CD14-positive monocyte (primary cell): ENCODE measurements at regions not wholly inside any gene's neighbourhood (a gene's known extent, or its start where the extent isn't known, plus 50 kb on each side); places are given as distances from the start of the nearest gene placed in this dataset.

ENCODE experiments used
- DNase-seq, 3 donors: peaks; one replicate each; pipeline ENCODE4 v3.0.0-alpha.2; 2011 to 2022
- H2AFZ ChIP-seq: 2 replicates; pipeline ENCODE4 v1.6.0; 2012; ENCODE audit warnings: mild to moderate bottlenecking, low read depth, low read length, inconsistent platforms; ENCODE audit not compliant: insufficient read depth, poor library complexity, severe bottlenecking
- H3K27ac ChIP-seq, 2 donors: 1 replicate in 1 of 2; 2 replicates in 1 of 2; pipeline ENCODE4 v1.5.1; 2012 to 2013; ENCODE audit warnings: low read length in 2 of 2, control low read depth in 1 of 2, inconsistent platforms in 1 of 2, low read depth in 1 of 2, mild to moderate bottlenecking in 1 of 2
- H3K27me3 ChIP-seq, 2 donors: one replicate each; pipeline versions ENCODE4 v1.6.0 to v1.6.1; 2011 to 2013; ENCODE audit warnings: low read length in 2 of 2; ENCODE audit not compliant: control insufficient read depth in 2 of 2, insufficient read depth in 2 of 2
- H3K36me3 ChIP-seq, 2 donors: replicated peaks in 1 of 2; 1 replicate in 1 of 2; 2 replicates in 1 of 2; pipeline versions ENCODE4 v1.5.1 to v1.6.1; 2012 to 2013; ENCODE audit warnings: low read length in 2 of 2, control low read depth in 1 of 2, inconsistent platforms in 1 of 2, mild to moderate bottlenecking in 1 of 2; ENCODE audit not compliant: insufficient read depth in 2 of 2, control insufficient read depth in 1 of 2
- H3K4me1 ChIP-seq, 2 donors: 1 replicate in 1 of 2; 2 replicates in 1 of 2; pipeline versions ENCODE4 v1.5.1 to v1.6.1; 2012 to 2013; ENCODE audit warnings: low read length in 2 of 2, control low read depth in 1 of 2, inconsistent platforms in 1 of 2, mild to moderate bottlenecking in 1 of 2, moderate library complexity in 1 of 2; ENCODE audit not compliant: insufficient read depth in 2 of 2, control insufficient read depth in 1 of 2
- H3K4me2 ChIP-seq: replicated peaks from 2 replicates; pipeline ENCODE3; 2012; ENCODE audit warnings: low read length, moderate library complexity, mild to moderate bottlenecking; ENCODE audit not compliant: poor library complexity, severe bottlenecking; ENCODE audit errors: extremely low read depth
- H3K4me3 ChIP-seq, 3 experiments: fragments of 200-600 bp in 1 of 3; sonication (generic) in 1 of 3; replicated peaks in 1 of 3; 1 replicate in 2 of 3; 2 replicates in 1 of 3; pipeline ENCODE4 v1.5.1; 2011 to 2013; ENCODE audit warnings: low read length in 3 of 3, mild to moderate bottlenecking in 3 of 3, control low read depth in 2 of 3, low read depth in 2 of 3, inconsistent platforms in 1 of 3, moderate library complexity in 1 of 3
- H3K79me2 ChIP-seq: 2 replicates; pipeline ENCODE4 v1.6.0; 2012; ENCODE audit warnings: mild to moderate bottlenecking, control low read depth, inconsistent platforms, low read length, moderate library complexity; ENCODE audit not compliant: insufficient read depth
- H3K9ac ChIP-seq: 2 replicates; pipeline ENCODE4 v1.6.0; 2017; ENCODE audit warnings: low read length, mild to moderate bottlenecking; ENCODE audit not compliant: insufficient read depth, poor library complexity, severe bottlenecking
- H3K9me3 ChIP-seq, 2 donors: replicated peaks in 1 of 2; 1 replicate in 1 of 2; 2 replicates in 1 of 2; pipeline versions ENCODE4 v1.5.1 to v1.6.1; 2012 to 2013; ENCODE audit warnings: low read length in 2 of 2, control low read depth in 1 of 2; ENCODE audit not compliant: control insufficient read depth in 1 of 2, insufficient read depth in 1 of 2
- H4K20me1 ChIP-seq: 2 replicates; pipeline ENCODE4 v1.6.0; 2012; ENCODE audit warnings: mild to moderate bottlenecking, low read length, control low read depth, moderate library complexity; ENCODE audit not compliant: insufficient read depth
- H3K27ac Mint-ChIP-seq, 7 donors: one replicate each; pipeline ENCODE4 v1.8.0; 2020; ENCODE audit warnings: mild to moderate bottlenecking in 7 of 7, mixed read lengths in 7 of 7, moderate library complexity in 6 of 7, inconsistent platforms in 2 of 7
- H3K27me3 Mint-ChIP-seq, 3 donors: one replicate each; pipeline ENCODE4 v1.8.0; 2021 to 2022; ENCODE audit warnings: low read depth in 3 of 3, mild to moderate bottlenecking in 3 of 3, mixed read lengths in 3 of 3, moderate library complexity in 3 of 3, inconsistent platforms in 1 of 3
- H3K36me3 Mint-ChIP-seq, 2 donors: one replicate each; pipeline ENCODE4 v1.8.0; 2020; ENCODE audit warnings: mixed read lengths in 2 of 2, inconsistent platforms in 1 of 2, mild to moderate bottlenecking in 1 of 2
- H3K4me1 Mint-ChIP-seq: one replicate; pipeline ENCODE4 v1.8.0; 2020; ENCODE audit warnings: mild to moderate bottlenecking, mixed read lengths
- H3K4me3 Mint-ChIP-seq, 2 donors: one replicate each; pipeline ENCODE4 v1.8.0; 2020; ENCODE audit warnings: mild to moderate bottlenecking in 2 of 2, mixed read lengths in 2 of 2, moderate library complexity in 1 of 2
- H3K9me3 Mint-ChIP-seq, 7 donors: one replicate each; pipeline ENCODE4 v1.8.0; 2020 to 2022; ENCODE audit warnings: mixed read lengths in 7 of 7, mild to moderate bottlenecking in 6 of 7, moderate library complexity in 6 of 7, inconsistent platforms in 2 of 7
- WGBS: methylation state at CpG from one replicate; pipeline ENCODE4 v1.1.5; 2013; ENCODE audit warnings: missing lambda C conversion rate; ENCODE audit not compliant: insufficient coverage; 5-methylcytosine and 5-hydroxymethylcytosine counted together
- intact Hi-C, 2 donors: fragments of 100-400 bp; cut with micrococcal nuclease; formaldehyde crosslinking; loops; one replicate each; pipeline versions ENCODE4 v1.15.0 to v1.15.1; 2023
- TF ChIP-seq, protein P1 (sequence below): fragments of 200-600 bp; IDR thresholded peaks from one replicate; pipeline ENCODE4 v1.8.0; 2022; ENCODE audit warnings: antibody characterized with exemption, mild to moderate bottlenecking

DNA sequence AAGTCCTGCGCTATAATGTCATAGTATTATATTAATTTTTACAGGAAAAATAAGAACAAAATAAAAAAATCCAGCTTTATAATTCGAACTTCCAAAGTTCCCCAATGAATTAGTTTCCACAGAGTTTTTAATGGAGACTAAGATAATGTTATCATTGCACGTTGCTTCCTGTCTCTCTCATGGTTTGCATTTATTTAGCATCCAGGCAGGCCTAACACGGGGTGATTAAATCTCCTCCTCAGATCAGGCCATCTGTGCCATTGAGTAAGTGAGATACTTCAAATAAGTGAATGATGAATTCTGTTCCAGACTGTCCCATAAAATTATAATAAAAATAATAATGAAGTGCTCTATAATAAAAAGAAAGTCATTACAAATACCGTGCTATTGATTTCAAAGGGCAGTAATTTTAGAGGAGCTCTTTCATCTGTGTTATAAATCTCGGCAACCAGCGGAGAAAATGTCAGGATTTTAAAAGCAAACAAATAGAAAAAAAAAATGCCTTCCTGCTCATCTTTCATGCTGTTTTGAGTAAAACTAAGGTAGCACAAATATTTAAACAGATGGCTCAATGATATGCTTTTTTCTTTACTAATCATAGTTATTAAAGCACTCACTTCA is 570.6 kb upstream of the ZNF608 start:
- Mint-ChIP-seq H3K4me3 (no peak overlapping the region), H3K36me3 (no peaks in the 10 kb centered on the region), H3K9me3 (peaks cover 0 to 11% (median 7%) of the 10 kb centered on the region in 7 donors), H3K27ac (no peak overlapping the region), H3K4me1 (no peaks in the 10 kb centered on the region), H3K27me3 (peaks cover 1 to 3% (median 1%) of the 10 kb centered on the region in 3 donors)
- Histone ChIP-seq H4K20me1 (no peaks in the 10 kb centered on the region), H3K4me3 (no peak overlapping the region), H3K27me3 (no peaks in the 10 kb centered on the region), H3K4me1 (no peaks in the 10 kb centered on the region), H3K27ac (no peak overlapping the region), H3K4me2 (no peak overlapping the region), H2AFZ (no peak overlapping the region), H3K79me2 (no peaks in the 10 kb centered on the region), H3K9me3 (peaks cover 0 to 8% of the 10 kb centered on the region in 2 donors), H3K36me3 (no peaks in the 10 kb centered on the region), H3K9ac (no peak overlapping the region)
- TF ChIP-seq, protein P1, sequence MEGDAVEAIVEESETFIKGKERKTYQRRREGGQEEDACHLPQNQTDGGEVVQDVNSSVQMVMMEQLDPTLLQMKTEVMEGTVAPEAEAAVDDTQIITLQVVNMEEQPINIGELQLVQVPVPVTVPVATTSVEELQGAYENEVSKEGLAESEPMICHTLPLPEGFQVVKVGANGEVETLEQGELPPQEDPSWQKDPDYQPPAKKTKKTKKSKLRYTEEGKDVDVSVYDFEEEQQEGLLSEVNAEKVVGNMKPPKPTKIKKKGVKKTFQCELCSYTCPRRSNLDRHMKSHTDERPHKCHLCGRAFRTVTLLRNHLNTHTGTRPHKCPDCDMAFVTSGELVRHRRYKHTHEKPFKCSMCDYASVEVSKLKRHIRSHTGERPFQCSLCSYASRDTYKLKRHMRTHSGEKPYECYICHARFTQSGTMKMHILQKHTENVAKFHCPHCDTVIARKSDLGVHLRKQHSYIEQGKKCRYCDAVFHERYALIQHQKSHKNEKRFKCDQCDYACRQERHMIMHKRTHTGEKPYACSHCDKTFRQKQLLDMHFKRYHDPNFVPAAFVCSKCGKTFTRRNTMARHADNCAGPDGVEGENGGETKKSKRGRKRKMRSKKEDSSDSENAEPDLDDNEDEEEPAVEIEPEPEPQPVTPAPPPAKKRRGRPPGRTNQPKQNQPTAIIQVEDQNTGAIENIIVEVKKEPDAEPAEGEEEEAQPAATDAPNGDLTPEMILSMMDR: no peak
- DNase-seq: no peak
- intact Hi-C loops: no loop called here
- no CpG with 5 or more reads among the region's 7 CpGs for WGBS

GRCh38 chr5:125317536-125317995 is 571.1 kb upstream of the ZNF608 start:
- Histone ChIP-seq H3K27me3 (no peaks in the 10 kb centered on the region), H3K9me3 (peaks cover 0 to 8% of the 10 kb centered on the region in 2 donors), H2AFZ (no peak overlapping the region), H3K79me2 (no peaks in the 10 kb centered on the region), H3K9ac (no peak overlapping the region), H3K4me3 (no peak overlapping the region), H4K20me1 (no peaks in the 10 kb centered on the region), H3K4me2 (no peak overlapping the region), H3K4me1 (no peaks in the 10 kb centered on the region), H3K36me3 (no peaks in the 10 kb centered on the region), H3K27ac (no peak overlapping the region)
- no peak overlapping the region for H3K27ac Mint-ChIP-seq
- H3K4me1 Mint-ChIP-seq: no peaks in the 10 kb centered on the region
- intact Hi-C loops: no loop called here
- H3K36me3 Mint-ChIP-seq: no peaks in the 10 kb centered on the region
- 82% methylated on average over 2 of the region's 5 CpGs for WGBS
- peaks cover 0 to 10% (median 5%) of the 10 kb centered on the region in 7 donors for H3K9me3 Mint-ChIP-seq
- H3K27me3 Mint-ChIP-seq: peaks cover 1 to 3% (median 1%) of the 10 kb centered on the region in 3 donors
- TF ChIP-seq, protein P1: no peak
- no peak overlapping the region for H3K4me3 Mint-ChIP-seq
- DNase-seq: no peak
